ENCODE measurements at regions not wholly inside any gene's neighbourhood (a gene's known extent, or its start where the extent isn't known, plus 50 kb on each side); places are given as distances from the start of the nearest gene placed in this dataset.

- Histone ChIP-seq H3K4me3 (no peak overlapping the region), H3K27ac (replicated peaks) (no peak overlapping the region), H3K36me3 (no peaks in the 10 kb centered on the region), H3K4me1 (no peaks in the 10 kb centered on the region), H3K27me3 (ENCODE audit: low read depth) (peaks cover 51% of the 10 kb centered on the region), H3K9me3 (replicated peaks) (peaks cover 34% of the 10 kb centered on the region)
- no peak for DNase-seq
- TF ChIP-seq CTCF (IDR thresholded peaks at IDR 0.05; ENCODE audit: borderline replicate concordance): no peak
- intact Hi-C loops (cut with micrococcal nuclease): no loop called here
Observed at GRCh38 chr7:157086508-157087187, 52.1 kb upstream of the UBE3C start.

DNA sequence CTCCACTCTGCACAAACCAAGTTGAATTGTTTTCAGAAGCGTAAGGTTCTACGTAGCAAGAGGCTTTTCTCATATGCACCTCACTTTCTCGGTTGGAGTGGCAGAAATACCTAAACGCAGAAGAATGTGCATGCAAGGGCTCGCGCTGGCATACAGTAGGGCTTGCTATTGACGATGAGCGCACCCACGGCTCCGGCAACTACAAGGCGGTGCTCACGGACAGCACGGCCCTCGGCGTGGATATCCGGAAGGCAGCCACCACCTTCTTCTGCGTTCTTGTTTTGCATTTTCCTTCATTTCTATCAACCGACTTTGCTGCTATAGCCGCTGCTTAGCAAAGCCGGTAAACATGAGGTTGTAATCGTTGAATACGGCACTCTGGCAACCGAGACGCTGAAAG, 51.1 kb upstream of the UBE3C start:
- intact Hi-C loops (cut with micrococcal nuclease): no loop called here
- Histone ChIP-seq H3K4me1 (no peaks in the 10 kb centered on the region), H3K27me3 (ENCODE audit: low read depth) (peaks cover 51% of the 10 kb centered on the region), H3K36me3 (no peaks in the 10 kb centered on the region), H3K4me3 (no peak overlapping the region), H3K27ac (replicated peaks) (no peak overlapping the region), H3K9me3 (replicated peaks) (peaks cover 36% of the 10 kb centered on the region)
- TF ChIP-seq CTCF (IDR thresholded peaks at IDR 0.05; ENCODE audit: borderline replicate concordance): no peak
- no peak for DNase-seq

GRCh38 chr7:157088136-157088535, 50.6 kb upstream of the UBE3C start:
- TF ChIP-seq CTCF (IDR thresholded peaks at IDR 0.05; ENCODE audit: borderline replicate concordance): no peak
- intact Hi-C loops (cut with micrococcal nuclease): no loop called here

More at GRCh38 chr7:157088136-157088535, 50.6 kb upstream of the UBE3C start:
- DNase-seq: no peak
- Histone ChIP-seq H3K4me1 (no peaks in the 10 kb centered on the region), H3K27ac (replicated peaks) (no peak overlapping the region), H3K36me3 (no peaks in the 10 kb centered on the region), H3K27me3 (ENCODE audit: low read depth) (peaks cover 47% of the 10 kb centered on the region), H3K9me3 (replicated peaks) (peaks cover 35% of the 10 kb centered on the region), H3K4me3 (no peak overlapping the region)

Measured in left ventricle myocardium inferior (tissue), 1 donor.